GM21619 (cell line): ENCODE measurements at regions not wholly inside any gene's neighbourhood (a gene's known extent, or its start where the extent isn't known, plus 50 kb on each side); places are given as distances from the start of the nearest gene placed in this dataset.

ENCODE experiments used
- ATAC-seq: cut with Tn5 transposase; IDR thresholded peaks from one replicate; pipeline ENCODE4 v1.9.1; 2021; ENCODE audit not compliant: unreplicated experiment

DNA sequence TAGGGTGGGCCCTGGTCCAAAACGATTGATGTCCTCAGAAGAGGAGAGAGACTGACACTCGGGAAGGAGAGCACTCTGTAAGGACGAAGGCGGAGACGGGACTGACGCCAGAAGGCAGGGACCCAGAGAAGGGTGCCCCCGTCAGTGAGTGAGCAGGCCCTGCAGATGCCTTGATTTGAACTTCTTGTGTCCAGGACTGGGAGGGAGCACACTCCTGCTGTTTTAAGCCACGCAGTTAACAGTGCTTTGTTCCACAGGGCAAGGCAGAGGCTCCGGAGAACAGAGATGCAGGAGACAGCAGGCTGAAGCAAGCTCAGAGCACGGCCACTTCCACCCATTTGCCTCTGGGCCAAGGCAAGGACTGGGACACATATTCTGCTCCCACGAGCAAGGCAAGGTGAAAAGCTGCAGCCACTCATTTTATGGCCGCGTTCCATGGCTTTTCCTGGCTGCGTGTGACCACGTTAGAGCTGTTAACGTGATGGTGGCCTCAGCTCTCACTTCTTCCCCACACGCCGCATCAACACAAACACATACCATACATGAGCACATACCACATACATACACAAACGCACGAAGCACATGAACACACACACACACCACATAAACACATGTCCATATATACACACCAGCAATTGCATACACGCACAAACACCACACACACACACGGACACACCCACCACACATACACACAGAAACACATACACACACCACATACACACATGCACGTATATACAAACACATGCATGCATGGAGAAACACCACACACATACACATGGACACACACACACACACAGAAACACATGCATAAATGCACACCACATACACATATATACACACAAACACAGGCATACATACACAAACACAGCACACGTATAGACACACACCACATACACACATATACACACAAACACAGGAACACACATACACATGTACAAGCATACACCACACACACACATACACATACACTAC, 521.0 kb upstream of the MYT1L start:
- no peak for ATAC-seq

DNA sequence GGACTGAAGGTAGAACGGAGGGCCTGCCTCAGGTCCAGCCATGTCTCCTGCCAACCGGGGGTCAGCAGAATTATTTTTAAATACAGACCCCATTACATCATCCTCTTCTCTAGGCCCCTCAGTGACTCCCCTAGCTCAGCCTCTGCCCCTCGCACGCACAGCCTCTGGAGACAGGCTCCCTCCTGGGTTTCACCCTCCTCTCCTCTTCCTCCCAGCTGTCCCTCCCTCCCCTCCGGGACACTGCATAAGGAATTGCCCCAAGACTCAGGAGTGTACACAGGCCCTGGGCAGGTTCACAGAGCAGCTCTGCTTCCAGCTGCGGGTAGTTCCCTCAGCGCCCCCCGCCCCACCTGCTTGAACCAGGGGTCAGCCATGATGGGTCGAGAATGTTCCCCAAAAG, 520.2 kb upstream of the MYT1L start:
- no peak for ATAC-seq

DNA sequence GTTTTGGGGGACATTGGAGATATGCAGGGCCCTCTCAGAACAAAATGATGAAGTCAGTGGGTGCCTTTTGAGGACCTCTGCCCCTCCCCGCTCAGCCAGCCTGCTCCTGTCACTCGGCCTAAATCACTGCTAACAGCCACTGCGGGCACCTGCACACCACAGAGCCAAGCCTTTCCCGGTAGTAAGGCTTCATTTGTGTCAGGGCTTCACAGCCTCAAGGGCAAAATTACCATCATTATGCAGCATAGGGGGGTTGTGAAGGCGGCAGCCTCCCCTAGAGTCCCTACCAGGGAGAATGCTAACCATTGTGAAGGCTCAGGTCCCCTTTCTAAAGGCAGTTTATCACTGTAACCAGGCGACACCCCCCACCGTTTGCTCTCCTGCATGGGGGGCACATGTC, 519.8 kb upstream of the MYT1L start:
- no peak for ATAC-seq

DNA sequence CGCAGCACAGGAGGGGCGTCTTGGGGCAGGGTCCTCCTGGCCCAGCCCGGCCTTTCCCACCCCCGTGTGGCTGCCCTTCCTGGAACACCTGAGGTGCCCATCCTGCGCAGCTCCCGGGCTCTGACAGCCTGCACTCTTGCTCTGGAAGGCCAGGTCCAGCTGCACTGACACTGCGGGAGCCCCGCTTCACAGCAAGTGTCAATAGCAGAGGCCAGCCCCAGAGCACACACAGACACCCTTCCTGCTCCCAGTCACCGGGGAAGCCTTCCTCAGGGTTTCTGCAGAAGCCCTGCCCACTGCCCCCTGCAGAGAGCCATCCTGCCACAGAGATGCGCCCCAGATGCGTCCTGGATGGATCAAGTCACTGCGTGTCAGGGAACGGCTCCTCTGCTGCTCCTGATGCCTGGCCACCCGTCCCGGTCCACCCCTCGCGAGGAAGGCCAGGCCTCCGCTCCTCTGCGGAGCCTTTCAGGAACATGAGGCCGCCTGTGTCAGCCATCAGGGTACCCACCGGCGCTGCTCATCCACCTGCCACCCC, 519.2 kb upstream of the MYT1L start:
- no peak for ATAC-seq

DNA sequence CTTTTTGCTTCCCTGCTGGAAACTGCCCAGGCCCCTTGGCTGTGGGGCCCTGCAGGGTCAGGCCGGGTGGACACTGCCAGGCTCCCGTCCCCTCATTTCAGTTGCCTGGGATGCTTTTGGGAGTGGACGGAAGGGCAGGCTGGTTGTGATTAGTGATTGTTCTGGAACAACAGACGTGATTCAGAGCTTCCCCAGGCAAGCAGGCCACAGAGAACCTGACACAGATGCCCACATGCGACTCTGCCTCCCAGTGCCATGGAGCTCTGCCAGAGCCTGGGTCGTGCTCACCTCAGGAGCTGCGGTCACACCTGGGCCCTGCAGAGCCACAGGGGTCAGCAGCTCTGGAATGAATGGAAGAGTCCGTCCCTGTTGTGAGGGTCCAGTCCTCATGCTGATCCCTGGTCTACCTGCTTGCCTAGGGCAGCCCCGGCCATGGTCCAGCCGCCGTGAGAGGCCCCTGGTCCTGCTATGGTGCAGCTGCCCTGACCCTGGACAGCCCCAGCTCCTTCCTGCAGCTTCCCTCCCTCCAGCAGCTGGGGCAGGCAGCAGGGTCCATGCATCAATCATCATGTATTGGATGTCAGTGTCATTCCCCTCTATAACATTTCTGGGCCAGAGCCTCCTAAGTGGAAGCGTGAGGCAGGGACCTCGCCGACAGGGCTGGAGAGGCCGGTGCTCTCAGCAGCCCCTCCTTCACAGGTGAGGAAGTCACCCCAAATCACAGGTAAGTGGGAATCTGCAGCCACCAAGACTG, 518.6 kb upstream of the MYT1L start:
- no peak for ATAC-seq

DNA sequence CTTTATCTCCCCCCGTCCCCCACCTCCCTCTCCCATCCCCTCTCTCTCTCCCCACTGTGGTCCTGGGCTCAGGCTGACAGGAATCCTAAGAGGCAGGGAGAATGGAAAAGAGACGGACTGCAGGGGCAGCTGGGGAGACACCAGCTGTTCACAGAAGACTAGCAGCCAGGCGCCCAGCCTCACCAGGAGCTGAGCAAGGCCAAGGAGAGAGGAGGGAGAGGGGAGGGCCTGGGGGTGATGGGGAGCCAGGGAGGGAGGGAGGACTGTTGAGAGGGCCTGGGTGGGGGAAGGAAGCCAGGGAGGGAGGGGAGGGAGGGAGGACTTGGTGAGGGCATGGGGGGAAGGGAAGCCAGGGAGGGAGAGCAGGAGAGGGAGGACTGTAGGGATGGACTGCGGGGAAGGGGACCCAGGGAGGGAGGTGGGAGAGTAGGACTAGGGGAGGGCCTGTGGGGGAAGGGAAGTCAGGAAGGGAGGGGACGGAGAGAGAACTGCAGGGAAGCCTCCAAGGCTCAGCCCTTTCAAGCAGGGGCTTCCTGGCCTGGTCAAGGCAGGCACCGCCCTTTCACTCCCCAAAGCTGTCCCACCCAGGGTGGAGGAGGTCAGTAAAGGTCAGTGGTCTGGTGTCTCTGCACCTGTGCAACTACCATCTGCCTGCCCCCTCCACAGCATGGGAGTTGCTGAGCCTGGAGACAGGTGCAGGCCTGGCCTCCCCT, 517.7 kb upstream of the MYT1L start:
- ATAC-seq, result no peak

DNA sequence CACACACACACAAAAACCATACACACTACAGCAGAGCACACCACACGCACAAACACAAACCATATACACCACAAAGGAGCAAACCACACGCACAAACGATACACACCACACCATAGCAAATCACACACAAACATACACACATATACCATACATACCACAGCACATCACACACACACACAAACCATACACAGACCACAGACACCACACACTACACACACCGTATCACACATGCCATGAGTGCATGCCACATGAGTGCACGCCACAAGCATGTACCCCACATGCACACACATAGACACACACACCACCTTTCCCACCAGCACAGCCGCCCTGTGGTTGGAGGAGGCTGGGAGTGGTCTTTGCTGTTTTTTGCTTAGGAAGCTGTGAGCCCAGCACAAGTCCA, 517.1 kb upstream of the MYT1L start:
- ATAC-seq, result no peak

DNA sequence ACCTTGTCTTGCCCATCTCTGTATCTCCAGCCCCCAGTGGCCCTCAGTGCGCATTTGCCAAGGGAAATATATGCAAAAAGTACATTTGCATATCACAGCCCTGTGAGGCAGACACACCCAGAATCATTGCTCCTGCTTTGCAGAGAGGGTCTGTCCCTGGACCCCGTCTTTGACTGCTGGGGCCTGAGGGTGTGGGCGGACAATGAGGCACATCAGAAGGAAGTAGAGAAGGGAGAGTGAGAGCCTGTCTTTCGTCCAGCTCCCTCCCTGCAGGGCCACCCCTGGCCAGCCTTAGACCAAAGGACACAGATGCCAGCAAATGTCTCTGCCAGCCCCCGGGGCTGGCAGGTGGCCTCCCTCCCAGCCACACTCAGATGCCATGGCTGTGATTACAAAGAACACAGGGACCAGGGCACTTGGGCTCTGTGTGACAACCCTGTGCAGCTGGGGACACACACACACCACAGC, 516.2 kb upstream of the MYT1L start:
- ATAC-seq, result no peak

DNA sequence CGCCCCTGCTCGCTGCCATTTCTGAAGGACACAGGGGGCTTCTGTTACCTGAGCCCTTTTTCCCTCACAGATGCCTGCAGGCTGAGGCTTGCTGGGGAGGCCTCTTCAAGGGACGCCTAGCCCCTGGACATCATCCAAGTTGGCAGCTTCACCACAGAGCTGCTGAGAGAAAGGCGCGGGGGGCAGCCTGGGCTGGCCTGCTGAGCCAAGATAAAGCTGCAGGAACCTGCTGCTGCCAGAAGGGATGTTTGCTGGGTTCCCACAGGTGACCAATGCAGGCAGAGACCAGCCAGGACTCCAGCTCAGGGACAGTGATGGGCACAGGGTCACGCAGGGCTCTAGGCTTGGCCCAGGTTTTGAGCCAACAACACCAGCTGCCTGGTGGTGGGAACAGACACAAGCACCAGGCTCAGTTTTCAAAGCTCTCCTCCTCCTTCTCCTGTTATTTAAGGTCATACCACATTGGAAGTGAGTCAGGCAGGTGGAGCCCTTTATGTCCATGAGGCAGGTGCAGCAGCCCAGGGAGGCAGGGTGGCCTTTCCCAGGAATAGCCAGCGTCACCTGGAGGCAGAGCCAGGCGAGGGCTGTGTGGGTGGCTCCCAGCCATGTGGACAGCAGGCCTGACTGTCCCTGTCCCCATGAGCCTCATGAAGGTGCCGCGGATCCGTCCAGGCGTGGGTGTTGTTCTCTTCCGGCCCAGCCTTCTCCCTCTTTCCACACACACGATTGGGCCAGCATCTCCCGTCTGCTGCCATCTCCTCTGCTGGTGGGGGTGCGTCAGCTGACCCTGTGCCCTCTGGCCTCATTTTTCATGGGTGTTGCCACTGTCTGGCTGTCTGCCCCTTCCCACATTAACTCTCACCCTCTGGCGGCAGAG, 515.5 kb upstream of the MYT1L start:
- ATAC-seq, result no peak

DNA sequence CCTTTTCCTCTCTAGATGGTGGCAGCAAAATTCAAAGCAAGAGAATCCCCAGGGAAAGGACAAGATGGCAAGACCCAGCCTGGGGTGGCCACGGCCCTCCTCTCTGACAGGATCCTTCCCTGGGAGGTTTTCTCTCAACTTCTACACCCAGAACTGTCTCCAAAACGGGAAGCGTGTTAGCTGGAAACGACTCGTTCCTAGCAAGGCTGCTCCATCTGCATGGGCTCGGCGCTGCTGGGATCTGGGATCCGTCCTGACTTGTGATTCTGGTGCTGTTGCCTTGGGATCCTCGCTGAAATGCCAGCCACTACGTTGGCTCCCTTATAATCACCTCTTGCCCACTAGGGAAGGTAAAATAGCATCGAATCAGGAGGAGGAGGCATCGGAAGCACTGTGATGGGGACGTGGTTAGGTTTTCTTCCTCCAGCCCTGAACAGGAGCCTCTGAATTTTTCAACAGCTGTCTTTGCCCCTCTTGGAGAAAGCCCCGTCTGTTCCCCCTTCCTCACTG, 514.8 kb upstream of the MYT1L start:
- no peak for ATAC-seq

DNA sequence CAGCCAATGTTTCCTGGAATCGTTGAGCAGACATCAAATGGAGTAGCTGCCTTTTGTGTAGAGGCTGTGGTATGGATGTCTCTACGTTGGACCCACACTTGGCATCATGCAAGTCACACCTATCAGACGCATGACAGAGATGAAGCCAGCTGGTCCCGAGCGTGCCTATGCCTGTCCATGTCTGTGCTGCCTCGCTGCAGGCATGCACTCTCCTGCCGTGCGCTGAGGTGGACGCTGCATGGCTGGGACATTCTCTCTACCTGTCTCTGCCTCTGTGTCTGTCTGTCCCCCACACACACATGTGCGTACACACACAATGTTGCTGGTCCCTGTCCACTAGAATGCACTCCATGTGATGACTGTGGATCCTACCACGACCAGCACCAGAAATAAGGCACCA, 514.2 kb upstream of the MYT1L start:
- no peak for ATAC-seq

DNA sequence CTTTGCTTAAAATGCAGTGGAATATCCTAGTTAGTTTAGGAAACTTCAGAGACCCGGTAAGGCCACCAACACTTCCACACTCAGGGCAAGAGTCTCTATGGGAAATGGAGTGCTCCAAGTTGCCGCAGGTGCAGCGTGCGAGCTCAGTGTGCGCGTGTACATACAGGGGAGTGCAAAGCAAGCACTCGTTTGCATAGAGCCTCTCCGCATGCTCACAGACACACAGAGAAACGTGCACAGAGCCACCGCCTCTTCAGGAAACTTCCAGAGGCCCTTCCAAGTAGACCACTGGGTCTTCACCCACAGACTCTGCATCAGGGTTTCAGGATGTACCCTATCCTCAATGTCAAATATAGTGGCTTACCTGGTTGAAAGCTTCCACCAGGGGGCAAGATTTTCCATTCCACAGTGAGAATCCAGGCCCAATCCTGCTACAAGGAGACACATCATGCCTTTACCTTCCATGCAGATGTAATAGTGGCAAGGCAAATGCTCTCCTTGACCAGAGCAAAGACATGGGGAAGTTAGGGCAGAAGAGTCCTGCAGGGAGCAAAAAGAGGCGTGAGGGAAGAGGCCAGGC, 513.0 kb upstream of the MYT1L start:
- no peak for ATAC-seq

DNA sequence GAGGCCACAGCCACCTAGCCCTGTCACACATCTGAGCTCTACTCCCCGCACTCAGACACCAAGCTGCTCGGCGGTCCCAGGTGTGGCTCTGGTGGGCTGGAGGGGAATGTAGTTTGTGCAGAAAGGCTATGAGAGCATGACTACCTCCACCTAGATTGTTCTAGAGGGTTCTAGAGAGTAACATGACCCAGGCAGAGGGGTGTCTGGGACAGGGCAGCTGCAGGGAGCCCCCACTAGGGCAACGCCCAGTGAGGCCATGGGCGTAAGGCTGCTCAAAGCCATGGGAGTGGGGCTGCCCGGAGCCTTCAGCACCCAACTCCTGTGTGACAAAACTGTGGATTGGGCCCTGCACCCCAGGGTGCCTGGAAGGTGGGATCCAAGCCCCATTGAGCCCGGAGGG, 511.4 kb upstream of the MYT1L start:
- ATAC-seq, result no peak

DNA sequence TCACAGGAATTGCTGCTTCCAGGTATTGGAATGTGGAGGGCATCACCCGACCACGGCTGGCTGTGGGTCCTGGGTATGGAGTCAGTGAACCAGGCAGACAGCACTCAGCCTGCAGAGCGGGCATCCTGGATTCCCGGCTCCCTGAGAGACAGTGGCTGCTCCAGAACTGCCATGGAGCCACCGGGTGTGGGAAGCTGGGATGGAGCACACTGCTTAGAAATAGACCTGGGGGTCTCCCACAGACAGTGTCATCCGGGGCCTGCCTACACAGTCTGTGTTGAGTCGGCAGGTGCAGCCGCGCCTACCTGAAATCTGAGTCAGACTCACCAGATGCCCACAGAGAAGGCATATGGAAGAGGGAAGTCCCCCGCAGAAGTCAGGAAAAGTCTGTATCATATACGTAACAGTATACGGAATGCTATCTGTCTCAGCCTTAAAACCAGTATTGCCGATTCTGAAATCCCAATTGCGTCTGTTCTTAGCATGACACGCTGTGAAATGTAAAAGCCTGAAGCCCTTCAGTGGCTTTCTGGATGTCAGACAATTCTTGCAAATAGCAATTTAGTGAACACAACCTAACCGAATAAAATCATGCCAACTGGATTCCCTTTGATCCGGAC, 509.7 kb upstream of the MYT1L start:
- ATAC-seq, result no peak

DNA sequence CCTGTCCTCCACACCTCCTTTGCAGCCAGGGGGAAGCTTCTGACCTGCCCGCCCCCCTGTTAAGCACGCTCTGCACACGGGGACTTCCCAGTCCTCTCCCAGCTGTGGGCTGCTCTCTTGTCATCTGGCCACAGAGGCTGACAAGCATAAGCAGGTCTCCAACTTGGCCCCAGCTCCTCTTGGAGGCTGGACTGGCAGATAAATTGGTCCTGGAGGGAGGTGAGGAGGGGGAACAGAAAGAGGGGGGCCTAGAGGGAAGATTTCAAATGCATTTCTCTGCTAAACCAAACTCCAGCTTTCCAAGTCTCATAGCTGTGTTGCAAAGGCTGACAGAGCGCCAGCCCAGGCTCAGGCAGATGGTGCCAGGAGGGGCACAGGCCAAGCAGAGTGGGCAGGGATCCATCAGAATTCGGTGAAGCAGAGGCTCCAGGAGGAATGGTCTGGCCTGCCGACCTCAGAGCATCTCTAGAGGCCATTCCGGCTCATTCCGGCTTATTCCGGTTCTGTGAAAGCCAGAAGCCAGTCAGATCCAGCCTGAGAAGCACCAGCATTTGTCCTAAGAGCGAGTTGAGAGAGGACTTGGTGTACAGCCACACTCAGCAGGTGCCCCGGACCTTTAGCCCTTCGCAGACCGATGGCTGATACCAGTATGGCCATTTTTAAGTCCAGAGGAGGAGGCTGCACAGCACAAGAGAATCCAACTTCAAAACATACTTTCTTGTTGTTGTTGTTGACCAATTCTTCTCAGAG, 508.9 kb upstream of the MYT1L start:
- ATAC-seq, result no peak

DNA sequence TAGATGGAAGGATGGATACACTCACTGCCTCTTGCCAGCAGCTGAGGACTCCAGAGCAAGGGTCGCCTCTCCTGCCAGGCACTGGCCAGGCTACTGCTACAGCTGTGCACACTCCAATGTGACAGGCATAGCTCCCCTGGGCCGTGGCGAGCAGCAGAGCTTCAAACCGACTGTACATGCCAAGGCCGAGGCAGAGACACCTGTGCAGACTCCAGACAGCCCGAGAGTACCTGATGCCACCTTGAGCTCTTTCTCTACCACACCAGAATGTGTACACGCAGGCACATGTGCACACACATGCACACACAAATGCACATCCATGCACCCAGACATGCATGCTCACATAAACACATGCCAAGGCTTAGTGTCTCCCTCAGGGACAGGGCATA, 508.3 kb upstream of the MYT1L start:
- no peak for ATAC-seq

DNA sequence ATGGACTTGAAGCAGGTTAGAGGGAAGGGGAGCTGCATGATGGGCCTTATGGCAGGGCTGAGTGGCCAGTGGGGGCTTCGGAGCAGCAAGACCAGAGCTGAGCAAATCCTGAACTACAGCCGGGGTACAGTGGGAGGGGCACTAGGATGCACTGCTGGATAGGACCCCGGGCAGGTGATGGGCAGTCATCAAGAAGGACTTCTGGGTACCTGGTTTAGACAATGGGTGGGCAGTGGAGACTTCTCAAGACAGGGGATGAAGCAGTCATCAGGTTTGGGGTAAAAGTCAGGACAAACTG, 507.4 kb upstream of the MYT1L start:
- ATAC-seq, result no peak

DNA sequence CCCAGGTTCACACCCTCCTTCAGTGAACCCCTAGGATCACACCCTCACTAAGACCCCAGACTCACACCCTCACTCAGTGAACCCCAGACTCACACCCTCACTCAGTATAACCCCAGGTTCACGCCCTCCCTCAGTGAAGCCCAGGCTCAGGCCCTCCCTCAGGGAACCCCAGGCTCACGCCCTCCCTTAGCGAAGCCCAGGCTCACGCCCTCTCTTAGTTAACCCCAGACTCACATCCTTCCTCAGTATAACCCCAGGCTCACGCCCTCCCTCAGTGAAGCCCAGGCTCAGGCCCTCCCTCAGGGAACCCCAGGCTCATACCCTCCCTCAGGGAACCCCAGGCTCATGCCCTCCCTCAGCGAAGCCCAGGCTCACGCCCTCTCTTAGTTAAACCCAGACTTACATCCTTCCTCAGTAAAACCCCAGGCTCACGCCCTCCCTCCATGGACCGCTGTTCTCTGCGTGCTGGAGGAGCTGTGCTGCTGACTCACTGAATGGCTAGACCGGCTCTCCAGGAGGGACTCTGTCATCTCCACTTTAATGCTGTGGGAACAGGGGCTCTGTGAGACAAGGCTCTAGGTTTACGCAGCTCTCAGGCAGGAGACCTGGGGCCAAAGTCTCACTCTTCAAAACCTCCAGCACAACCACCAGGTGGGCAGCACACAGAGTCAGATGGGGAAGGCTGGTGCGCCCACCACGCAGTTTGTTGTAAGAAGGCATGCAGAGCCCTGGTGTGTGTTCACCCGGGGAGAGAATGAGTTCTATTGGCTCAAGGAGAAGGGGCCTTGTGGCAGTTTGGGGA, 506.9 kb upstream of the MYT1L start:
- ATAC-seq, result no peak
